GM13976 (cell line): ENCODE measurements at regions not wholly inside any gene's neighbourhood (a gene's known extent, or its start where the extent isn't known, plus 50 kb on each side); places are given as distances from the start of the nearest gene placed in this dataset.

Experiments used
- DNase-seq: peaks from one replicate; pipeline ENCODE4 v3.0.0; 2012; ENCODE audit warnings: low spot score
- in situ Hi-C: fragments of 300-500 bp; cut with MboI; formaldehyde crosslinking; loops from one replicate; pipeline ENCODE4 v1.12.0; 2022; ENCODE audit warnings: low sequenced_read_pairs, mixed read lengths, inconsistent platforms; ENCODE audit not compliant: unreplicated experiment
- TF ChIP-seq, protein P1 (sequence below): IDR thresholded peaks from 2 replicates; pipeline ENCODE4 v1.5.1; 2012; ENCODE audit warnings: borderline replicate concordance, mild to moderate bottlenecking; ENCODE audit not compliant: insufficient read depth; ENCODE audit errors: extremely low read depth, missing control alignments, control extremely low read depth

- in situ Hi-C loops, result no loop called here
- TF ChIP-seq, protein P1, sequence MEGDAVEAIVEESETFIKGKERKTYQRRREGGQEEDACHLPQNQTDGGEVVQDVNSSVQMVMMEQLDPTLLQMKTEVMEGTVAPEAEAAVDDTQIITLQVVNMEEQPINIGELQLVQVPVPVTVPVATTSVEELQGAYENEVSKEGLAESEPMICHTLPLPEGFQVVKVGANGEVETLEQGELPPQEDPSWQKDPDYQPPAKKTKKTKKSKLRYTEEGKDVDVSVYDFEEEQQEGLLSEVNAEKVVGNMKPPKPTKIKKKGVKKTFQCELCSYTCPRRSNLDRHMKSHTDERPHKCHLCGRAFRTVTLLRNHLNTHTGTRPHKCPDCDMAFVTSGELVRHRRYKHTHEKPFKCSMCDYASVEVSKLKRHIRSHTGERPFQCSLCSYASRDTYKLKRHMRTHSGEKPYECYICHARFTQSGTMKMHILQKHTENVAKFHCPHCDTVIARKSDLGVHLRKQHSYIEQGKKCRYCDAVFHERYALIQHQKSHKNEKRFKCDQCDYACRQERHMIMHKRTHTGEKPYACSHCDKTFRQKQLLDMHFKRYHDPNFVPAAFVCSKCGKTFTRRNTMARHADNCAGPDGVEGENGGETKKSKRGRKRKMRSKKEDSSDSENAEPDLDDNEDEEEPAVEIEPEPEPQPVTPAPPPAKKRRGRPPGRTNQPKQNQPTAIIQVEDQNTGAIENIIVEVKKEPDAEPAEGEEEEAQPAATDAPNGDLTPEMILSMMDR, result no peak
- DNase-seq, result no peak
Observed at GRCh38 chr21:15183813-15184257, 119.0 kb upstream of the NRIP1 start.

DNA sequence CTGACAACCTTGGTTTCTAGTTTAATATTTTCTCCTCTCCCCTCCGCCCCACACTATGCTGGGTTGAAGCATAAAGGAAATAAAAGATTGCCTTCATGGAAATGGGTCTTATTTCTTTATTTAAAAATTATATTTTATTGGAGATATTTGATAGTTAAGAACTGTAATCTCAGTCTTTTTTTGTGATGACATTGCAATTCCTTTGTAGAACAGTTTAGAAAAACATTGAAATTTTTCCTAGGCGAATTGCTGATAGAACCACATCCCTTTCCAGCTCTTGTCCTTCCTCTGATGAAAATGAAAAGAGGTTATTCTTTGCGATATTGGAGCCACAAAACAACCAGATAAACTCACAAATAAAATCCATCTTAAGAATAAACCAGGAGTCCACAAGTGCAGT, 125.6 kb upstream of the NRIP1 start:
- TF ChIP-seq, protein P1, result no peak
- DNase-seq, result no peak

GRCh38 chr21:15190837-15191236, 126.0 kb upstream of the NRIP1 start:
- DNase-seq, result no peak
- in situ Hi-C loops, result no loop called here
- TF ChIP-seq, protein P1, result no peak

More for the DNA sequence above, 125.6 kb upstream of the NRIP1 start:
- in situ Hi-C loops, result no loop called here

GRCh38 chr21:15191342-15191741, 126.5 kb upstream of the NRIP1 start:
- in situ Hi-C loops, result no loop called here
- TF ChIP-seq, protein P1, result no peak
- no peak for DNase-seq

GRCh38 chr21:15192243-15192642, 127.4 kb upstream of the NRIP1 start:
- TF ChIP-seq, protein P1, result no peak
- in situ Hi-C loops, result no loop called here
- no peak for DNase-seq

DNA sequence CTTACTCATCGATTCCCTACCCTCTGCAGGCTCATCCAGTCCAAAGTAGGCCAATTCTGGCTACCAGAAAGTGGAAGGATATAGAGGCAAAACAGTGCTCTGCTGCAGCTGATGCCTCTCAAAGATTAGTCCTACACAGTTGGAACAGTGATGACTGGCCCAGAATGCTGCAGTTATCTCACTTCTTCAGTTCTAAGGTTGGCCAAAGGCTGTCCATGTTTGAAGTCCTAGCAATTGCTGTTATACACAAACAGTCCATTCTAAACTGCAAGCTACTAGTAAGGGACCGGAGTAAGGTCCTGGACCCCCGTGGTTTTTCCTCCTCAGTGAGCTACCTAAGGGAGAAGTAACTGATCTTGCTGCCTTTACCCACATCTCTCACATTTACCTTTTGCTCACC, 129.1 kb upstream of the NRIP1 start:
- no peak for DNase-seq
- in situ Hi-C loops, result no loop called here
- TF ChIP-seq, protein P1, result no peak

DNA sequence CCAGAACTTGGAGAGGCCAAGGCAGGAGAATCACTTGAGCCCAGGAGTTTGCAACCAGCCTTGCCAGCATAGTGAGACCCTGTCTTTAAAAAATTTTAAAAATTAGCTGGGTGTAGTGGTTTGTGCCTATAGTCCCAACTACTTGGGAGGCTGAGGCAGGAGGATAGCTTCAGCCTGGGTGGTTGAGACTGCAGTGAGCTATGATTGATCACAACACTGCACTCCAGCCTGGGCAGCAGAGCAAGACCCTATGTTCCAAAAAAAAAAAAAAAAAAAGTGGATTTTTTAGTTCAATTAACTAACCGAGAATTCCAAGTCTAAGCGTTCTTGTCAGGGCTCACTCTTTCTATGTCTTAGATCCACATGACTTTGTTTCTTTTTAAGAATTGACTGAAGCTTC, 130.3 kb upstream of the NRIP1 start:
- TF ChIP-seq, protein P1, result no peak
- DNase-seq, result no peak
- in situ Hi-C loops, result no loop called here
